ENCODE measurements at regions not wholly inside any gene's neighbourhood (a gene's known extent, or its start where the extent isn't known, plus 50 kb on each side); places are given as distances from the start of the nearest gene placed in this dataset.
A peak's percentile ranks its signal among the peaks of the same experiment; 100 is the strongest.
"Not testable (repeated sequence)": the region's sequence is repeated elsewhere in the genome, so short reads cannot be mapped to it uniquely, and the experiment has no call there.

- POLR2A ChIA-PET: no interaction called here
- Histone ChIP-seq H3K9me3 (ENCODE audit: control extremely low read depth in 1 of 5, control insufficient read depth in 4 of 5, insufficient read depth in 2 of 5, low read depth in 1 of 5, low read length in 4 of 5) (peaks cover 0 to 2% (median 0%) of the 10 kb centered on the region in 5 experiments), H3K27me3 (replicated peaks in 2 of 5; ENCODE audit: control insufficient read depth in 4 of 5, insufficient read depth in 5 of 5, low read length in 4 of 5) (no peaks in the 10 kb centered on the region), H3K4me1 (ENCODE audit: control extremely low read depth in 1 of 4, control insufficient read depth in 4 of 4, insufficient read depth in 4 of 4, low read length in 3 of 4) (peaks cover 0 to 5% (median 2%) of the 10 kb centered on the region in 4 experiments), H3K27ac (ENCODE audit: insufficient read depth in 1 of 2, low read depth in 1 of 2, low read length in 2 of 2, poor library complexity in 1 of 2, severe bottlenecking in 2 of 2) (peak overlapping the region in 1 of 2 experiments; percentile 52), H3K4me3 (ENCODE audit: control insufficient read depth in 1 of 7, extremely low read depth in 1 of 7, insufficient read depth in 4 of 7, low read depth in 2 of 7, low read length in 6 of 7) (no peak overlapping the region), H3K36me3 (ENCODE audit: control insufficient read depth in 4 of 4, insufficient read depth in 4 of 4, low read length in 3 of 4) (no peaks in the 10 kb centered on the region)
- 78% methylated on average over 7 of the region's 8 CpGs for WGBS (ENCODE audit: insufficient coverage)
- peak in 2 of 3 donors; percentile 19 to 34 for DNase-seq
- CTCF ChIA-PET: interaction anchor here (0.6 kb wide), 1 partner anchor 213 kb away, joined by 3 read pairs; no protein-coding TSS in a partner anchor
These were observed 313.4 kb upstream of the SEMA3C start for GRCh38 chr7:81232084-81232799.

GRCh38 chr7:81231301-81231838 lies 312.5 kb upstream of the SEMA3C start:
- WGBS (ENCODE audit: insufficient coverage): 87% methylated on average over 5 of the region's 5 CpGs

DNA sequence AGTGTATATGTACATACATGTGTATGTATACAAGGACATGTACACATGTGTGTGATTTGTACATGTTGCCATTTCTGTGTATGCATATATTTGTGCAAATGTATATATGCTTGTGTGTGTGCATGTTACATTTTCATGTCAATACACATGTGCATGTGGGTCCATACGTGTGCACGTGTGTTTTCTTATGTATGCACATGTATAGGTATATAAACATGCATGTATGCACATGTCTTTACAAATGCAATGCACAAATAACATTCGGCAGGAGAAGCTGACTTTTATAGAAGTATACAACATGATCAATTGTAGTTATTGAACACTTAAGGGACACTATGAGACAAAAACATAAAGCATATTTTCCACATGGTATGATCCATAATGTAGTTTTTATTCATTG lies 307.4 kb upstream of the SEMA3C start:
- no peak overlapping the region for H3K27ac ChIP-seq (ENCODE audit: insufficient read depth in 1 of 2, low read depth in 1 of 2, low read length in 2 of 2, poor library complexity in 1 of 2, severe bottlenecking in 2 of 2)
- CTCF ChIA-PET: no interaction called here
- H3K4me1 ChIP-seq (ENCODE audit: control extremely low read depth in 1 of 4, control insufficient read depth in 4 of 4, insufficient read depth in 4 of 4, low read length in 3 of 4): no peaks in the 10 kb centered on the region
- no peaks in the 10 kb centered on the region for H3K36me3 ChIP-seq (ENCODE audit: control insufficient read depth in 4 of 4, insufficient read depth in 4 of 4, low read length in 3 of 4)
- POLR2A ChIA-PET: no interaction called here
- H3K27me3 ChIP-seq (replicated peaks in 2 of 5; ENCODE audit: control insufficient read depth in 4 of 5, insufficient read depth in 5 of 5, low read length in 4 of 5): no peaks in the 10 kb centered on the region
- no peak overlapping the region for H3K4me3 ChIP-seq (ENCODE audit: control insufficient read depth in 1 of 7, extremely low read depth in 1 of 7, insufficient read depth in 4 of 7, low read depth in 2 of 7, low read length in 6 of 7)
- no CpG with 5 or more reads among the region's 3 CpGs for WGBS (ENCODE audit: insufficient coverage)
- peaks cover 0 to 6% (median 0%) of the 10 kb centered on the region in 5 experiments for H3K9me3 ChIP-seq (ENCODE audit: control extremely low read depth in 1 of 5, control insufficient read depth in 4 of 5, insufficient read depth in 2 of 5, low read depth in 1 of 5, low read length in 4 of 5)
- DNase-seq: no peak

More at GRCh38 chr7:81231301-81231838, 312.5 kb upstream of the SEMA3C start:
- ChIA-PET CTCF (interaction anchor here (0.6 to 1.5 kb wide), 3 partner anchors 21 to 310 kb away, joined by 3 to 4 read pairs (median 3); no protein-coding TSS in a partner anchor), POLR2A (no interaction called here)
- H3K27ac ChIP-seq (ENCODE audit: insufficient read depth in 1 of 2, low read depth in 1 of 2, low read length in 2 of 2, poor library complexity in 1 of 2, severe bottlenecking in 2 of 2): peak overlapping the region in 1 of 2 experiments; percentile 52
- H3K4me3 ChIP-seq (ENCODE audit: control insufficient read depth in 1 of 7, extremely low read depth in 1 of 7, insufficient read depth in 4 of 7, low read depth in 2 of 7, low read length in 6 of 7): no peak overlapping the region
- H3K4me1 ChIP-seq (ENCODE audit: control extremely low read depth in 1 of 4, control insufficient read depth in 4 of 4, insufficient read depth in 4 of 4, low read length in 3 of 4): peaks cover 0 to 5% (median 2%) of the 10 kb centered on the region in 4 experiments
- no peaks in the 10 kb centered on the region for H3K36me3 ChIP-seq (ENCODE audit: control insufficient read depth in 4 of 4, insufficient read depth in 4 of 4, low read length in 3 of 4)
- DNase-seq: peak; percentile 53 to 82 (median 67)
- no peaks in the 10 kb centered on the region for H3K27me3 ChIP-seq (replicated peaks in 2 of 5; ENCODE audit: control insufficient read depth in 4 of 5, insufficient read depth in 5 of 5, low read length in 4 of 5)
- H3K9me3 ChIP-seq (ENCODE audit: control extremely low read depth in 1 of 5, control insufficient read depth in 4 of 5, insufficient read depth in 2 of 5, low read depth in 1 of 5, low read length in 4 of 5): peaks cover 0 to 2% (median 0%) of the 10 kb centered on the region in 5 experiments

DNA sequence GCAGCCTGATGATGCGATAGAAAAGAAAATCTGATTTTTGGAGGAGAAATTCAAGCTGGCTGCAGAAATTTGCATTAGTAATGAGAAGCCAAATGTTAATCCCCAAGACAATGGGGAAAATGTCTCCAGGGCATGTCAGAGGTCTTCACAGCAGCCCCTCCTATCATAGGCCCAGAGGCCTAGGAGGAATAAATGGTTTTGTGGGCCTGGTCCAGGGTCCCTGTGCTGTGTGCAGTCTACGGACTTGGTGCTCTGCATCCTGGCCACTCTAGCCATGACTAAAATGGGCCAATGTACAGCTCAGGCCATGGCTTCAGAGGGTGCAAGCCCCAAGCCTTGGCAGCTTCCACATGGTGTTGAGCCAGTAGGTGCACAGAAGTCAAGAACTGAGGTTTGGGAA lies 303.8 kb upstream of the SEMA3C start:
- H3K27me3 ChIP-seq (replicated peaks in 2 of 5; ENCODE audit: control insufficient read depth in 4 of 5, insufficient read depth in 5 of 5, low read length in 4 of 5); H3K4me1 ChIP-seq (ENCODE audit: control extremely low read depth in 1 of 4, control insufficient read depth in 4 of 4, insufficient read depth in 4 of 4, low read length in 3 of 4); POLR2A ChIA-PET; DNase-seq; CTCF ChIA-PET; H3K27ac ChIP-seq (ENCODE audit: insufficient read depth in 1 of 2, low read depth in 1 of 2, low read length in 2 of 2, poor library complexity in 1 of 2, severe bottlenecking in 2 of 2); H3K9me3 ChIP-seq (ENCODE audit: control extremely low read depth in 1 of 5, control insufficient read depth in 4 of 5, insufficient read depth in 2 of 5, low read depth in 1 of 5, low read length in 4 of 5); H3K4me3 ChIP-seq (ENCODE audit: control insufficient read depth in 1 of 7, extremely low read depth in 1 of 7, insufficient read depth in 4 of 7, low read depth in 2 of 7, low read length in 6 of 7); H3K36me3 ChIP-seq (ENCODE audit: control insufficient read depth in 4 of 4, insufficient read depth in 4 of 4, low read length in 3 of 4): not testable (repeated sequence)
- 100% methylated on average over 2 of the region's 2 CpGs for WGBS (ENCODE audit: insufficient coverage)

- Histone ChIP-seq H3K4me3 (ENCODE audit: control insufficient read depth in 1 of 7, extremely low read depth in 1 of 7, insufficient read depth in 4 of 7, low read depth in 2 of 7, low read length in 6 of 7) (no peak overlapping the region), H3K27me3 (replicated peaks in 2 of 5; ENCODE audit: control insufficient read depth in 4 of 5, insufficient read depth in 5 of 5, low read length in 4 of 5) (no peaks in the 10 kb centered on the region), H3K4me1 (ENCODE audit: control extremely low read depth in 1 of 4, control insufficient read depth in 4 of 4, insufficient read depth in 4 of 4, low read length in 3 of 4) (no peaks in the 10 kb centered on the region), H3K9me3 (ENCODE audit: control extremely low read depth in 1 of 5, control insufficient read depth in 4 of 5, insufficient read depth in 2 of 5, low read depth in 1 of 5, low read length in 4 of 5) (peaks cover 0 to 6% (median 0%) of the 10 kb centered on the region in 5 experiments), H3K27ac (ENCODE audit: insufficient read depth in 1 of 2, low read depth in 1 of 2, low read length in 2 of 2, poor library complexity in 1 of 2, severe bottlenecking in 2 of 2) (no peak overlapping the region), H3K36me3 (ENCODE audit: control insufficient read depth in 4 of 4, insufficient read depth in 4 of 4, low read length in 3 of 4) (no peaks in the 10 kb centered on the region)
- no peak for DNase-seq
- 100% methylated on average over 1 of the region's 3 CpGs for WGBS (ENCODE audit: insufficient coverage)
- ChIA-PET CTCF (no interaction called here), POLR2A (no interaction called here)
These were observed 302.8 kb upstream of the SEMA3C start for GRCh38 chr7:81221527-81222217.

GRCh38 chr7:81218480-81219106 lies 299.7 kb upstream of the SEMA3C start:
- CTCF ChIA-PET: no interaction called here

More at GRCh38 chr7:81218480-81219106, 299.7 kb upstream of the SEMA3C start:
- Histone ChIP-seq H3K27ac (ENCODE audit: insufficient read depth in 1 of 2, low read depth in 1 of 2, low read length in 2 of 2, poor library complexity in 1 of 2, severe bottlenecking in 2 of 2) (no peak overlapping the region), H3K9me3 (ENCODE audit: control extremely low read depth in 1 of 5, control insufficient read depth in 4 of 5, insufficient read depth in 2 of 5, low read depth in 1 of 5, low read length in 4 of 5) (peaks cover 0 to 2% (median 0%) of the 10 kb centered on the region in 5 experiments), H3K36me3 (ENCODE audit: control insufficient read depth in 4 of 4, insufficient read depth in 4 of 4, low read length in 3 of 4) (no peaks in the 10 kb centered on the region), H3K4me1 (ENCODE audit: control extremely low read depth in 1 of 4, control insufficient read depth in 4 of 4, insufficient read depth in 4 of 4, low read length in 3 of 4) (no peaks in the 10 kb centered on the region), H3K4me3 (ENCODE audit: control insufficient read depth in 1 of 7, extremely low read depth in 1 of 7, insufficient read depth in 4 of 7, low read depth in 2 of 7, low read length in 6 of 7) (no peak overlapping the region), H3K27me3 (replicated peaks in 2 of 5; ENCODE audit: control insufficient read depth in 4 of 5, insufficient read depth in 5 of 5, low read length in 4 of 5) (no peaks in the 10 kb centered on the region)
- no peak for DNase-seq
- POLR2A ChIA-PET: no interaction called here
- no CpG with 5 or more reads among the region's 2 CpGs for WGBS (ENCODE audit: insufficient coverage)
